HL-60 (cell line): ENCODE measurements at regions not wholly inside any gene's neighbourhood (a gene's known extent, or its start where the extent isn't known, plus 50 kb on each side); places are given as distances from the start of the nearest gene placed in this dataset.

Source experiments
- POLR2AphosphoS5 ChIP-seq: IDR thresholded peaks from 2 replicates; pipeline ENCODE4 v1.6.1; 2012; ENCODE audit warnings: low read depth
- SPI1 ChIP-seq: IDR thresholded peaks from 2 replicates; pipeline ENCODE4 v1.6.1; 2012; ENCODE audit warnings: low read depth, mild to moderate bottlenecking, borderline replicate concordance
- TF ChIP-seq, protein P1 (sequence below): IDR thresholded peaks from 2 replicates; pipeline ENCODE4 v1.6.1; 2012; ENCODE audit warnings: low read depth; ENCODE audit not compliant: insufficient replicate concordance
- TF ChIP-seq, protein P2 (sequence below): IDR thresholded peaks from one replicate; pipeline ENCODE4 v1.5.1; 2011; ENCODE audit warnings: low read length, control low read depth, inconsistent platforms; ENCODE audit not compliant: insufficient read depth

DNA sequence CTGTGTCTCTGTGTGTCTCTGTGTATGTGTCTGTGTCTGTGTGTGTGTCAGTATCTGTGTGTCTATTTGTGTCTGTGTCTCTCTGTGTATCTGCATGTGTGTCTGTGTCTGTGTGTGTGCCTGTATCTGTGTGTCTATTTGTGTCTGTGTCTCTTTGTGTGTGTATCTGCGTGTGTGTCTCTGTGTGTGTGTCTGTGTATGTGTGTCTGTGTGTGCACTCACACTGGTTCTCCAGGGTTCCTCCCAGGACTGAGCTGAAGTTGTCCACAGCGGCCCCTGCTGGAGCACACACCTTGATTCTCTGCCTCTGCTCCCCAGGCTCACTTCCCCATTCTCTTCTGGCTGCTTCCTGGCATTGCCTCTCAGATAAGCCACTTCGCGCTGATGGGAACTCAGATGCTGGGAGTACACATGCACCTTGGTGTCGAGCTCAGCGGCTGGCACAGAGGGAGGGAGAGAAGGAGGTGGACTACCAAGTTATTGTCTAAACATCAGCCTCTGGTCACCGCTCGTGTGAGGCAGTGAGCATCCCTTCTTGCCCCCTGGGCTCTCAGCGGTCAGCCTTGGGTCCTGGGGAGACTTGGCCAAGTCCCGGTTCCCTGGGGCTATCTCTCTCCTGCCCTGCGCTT is 104.9 kb upstream of the NXT1 start:
- TF ChIP-seq, protein P1, sequence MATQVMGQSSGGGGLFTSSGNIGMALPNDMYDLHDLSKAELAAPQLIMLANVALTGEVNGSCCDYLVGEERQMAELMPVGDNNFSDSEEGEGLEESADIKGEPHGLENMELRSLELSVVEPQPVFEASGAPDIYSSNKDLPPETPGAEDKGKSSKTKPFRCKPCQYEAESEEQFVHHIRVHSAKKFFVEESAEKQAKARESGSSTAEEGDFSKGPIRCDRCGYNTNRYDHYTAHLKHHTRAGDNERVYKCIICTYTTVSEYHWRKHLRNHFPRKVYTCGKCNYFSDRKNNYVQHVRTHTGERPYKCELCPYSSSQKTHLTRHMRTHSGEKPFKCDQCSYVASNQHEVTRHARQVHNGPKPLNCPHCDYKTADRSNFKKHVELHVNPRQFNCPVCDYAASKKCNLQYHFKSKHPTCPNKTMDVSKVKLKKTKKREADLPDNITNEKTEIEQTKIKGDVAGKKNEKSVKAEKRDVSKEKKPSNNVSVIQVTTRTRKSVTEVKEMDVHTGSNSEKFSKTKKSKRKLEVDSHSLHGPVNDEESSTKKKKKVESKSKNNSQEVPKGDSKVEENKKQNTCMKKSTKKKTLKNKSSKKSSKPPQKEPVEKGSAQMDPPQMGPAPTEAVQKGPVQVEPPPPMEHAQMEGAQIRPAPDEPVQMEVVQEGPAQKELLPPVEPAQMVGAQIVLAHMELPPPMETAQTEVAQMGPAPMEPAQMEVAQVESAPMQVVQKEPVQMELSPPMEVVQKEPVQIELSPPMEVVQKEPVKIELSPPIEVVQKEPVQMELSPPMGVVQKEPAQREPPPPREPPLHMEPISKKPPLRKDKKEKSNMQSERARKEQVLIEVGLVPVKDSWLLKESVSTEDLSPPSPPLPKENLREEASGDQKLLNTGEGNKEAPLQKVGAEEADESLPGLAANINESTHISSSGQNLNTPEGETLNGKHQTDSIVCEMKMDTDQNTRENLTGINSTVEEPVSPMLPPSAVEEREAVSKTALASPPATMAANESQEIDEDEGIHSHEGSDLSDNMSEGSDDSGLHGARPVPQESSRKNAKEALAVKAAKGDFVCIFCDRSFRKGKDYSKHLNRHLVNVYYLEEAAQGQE, result no peak
- TF ChIP-seq, protein P2, sequence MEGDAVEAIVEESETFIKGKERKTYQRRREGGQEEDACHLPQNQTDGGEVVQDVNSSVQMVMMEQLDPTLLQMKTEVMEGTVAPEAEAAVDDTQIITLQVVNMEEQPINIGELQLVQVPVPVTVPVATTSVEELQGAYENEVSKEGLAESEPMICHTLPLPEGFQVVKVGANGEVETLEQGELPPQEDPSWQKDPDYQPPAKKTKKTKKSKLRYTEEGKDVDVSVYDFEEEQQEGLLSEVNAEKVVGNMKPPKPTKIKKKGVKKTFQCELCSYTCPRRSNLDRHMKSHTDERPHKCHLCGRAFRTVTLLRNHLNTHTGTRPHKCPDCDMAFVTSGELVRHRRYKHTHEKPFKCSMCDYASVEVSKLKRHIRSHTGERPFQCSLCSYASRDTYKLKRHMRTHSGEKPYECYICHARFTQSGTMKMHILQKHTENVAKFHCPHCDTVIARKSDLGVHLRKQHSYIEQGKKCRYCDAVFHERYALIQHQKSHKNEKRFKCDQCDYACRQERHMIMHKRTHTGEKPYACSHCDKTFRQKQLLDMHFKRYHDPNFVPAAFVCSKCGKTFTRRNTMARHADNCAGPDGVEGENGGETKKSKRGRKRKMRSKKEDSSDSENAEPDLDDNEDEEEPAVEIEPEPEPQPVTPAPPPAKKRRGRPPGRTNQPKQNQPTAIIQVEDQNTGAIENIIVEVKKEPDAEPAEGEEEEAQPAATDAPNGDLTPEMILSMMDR, result peak; percentile 92
- TF ChIP-seq POLR2AphosphoS5, result no peak
- TF ChIP-seq SPI1, result peak; percentile 99
